B cell (primary cell): ENCODE measurements at regions not wholly inside any gene's neighbourhood (a gene's known extent, or its start where the extent isn't known, plus 50 kb on each side); places are given as distances from the start of the nearest gene placed in this dataset.

ENCODE experiments used
- CTCF ChIP-seq: fragments of 200-600 bp; IDR thresholded peaks from one replicate; pipeline ENCODE4 v1.8.0; 2022; ENCODE audit warnings: antibody characterized with exemption, mild to moderate bottlenecking
- EZH2 ChIP-seq: IDR thresholded peaks from 2 replicates; pipeline ENCODE4 v1.6.1; 2012; ENCODE audit warnings: borderline replicate concordance, low read depth, mild to moderate bottlenecking, moderate library complexity, low read length; ENCODE audit not compliant: insufficient read depth, poor library complexity, severe bottlenecking

- no peak for TF ChIP-seq EZH2
- TF ChIP-seq CTCF: no peak
These were observed 491.1 kb upstream of the LRRC7 start for GRCh38 chr1:69076631-69077030.
